K562 (cell line): ENCODE measurements at regions not wholly inside any gene's neighbourhood (a gene's known extent, or its start where the extent isn't known, plus 50 kb on each side); places are given as distances from the start of the nearest gene placed in this dataset.
A peak's percentile ranks its signal among the peaks of the same experiment; 100 is the strongest.

Experiments used
- ATAC-seq: fragments of 200-7000 bp; cut with Tn5 transposase; 3 replicates; pipeline ENCODE4 v1.9.1; 2020; ENCODE audit warnings: moderate library complexity
- BruUV-seq: library from RNA; stranded (reverse); fragments of 400-500 nt; replicated peaks from 2 replicates; lab custom pipeline; 2021; lab: Mats Ljungman, UMichigan
- CTCF ChIA-PET: fragments of 300-600 bp; formaldehyde crosslinking; extraction: SDS; loops from one replicate; lab custom pipeline; 2021; ENCODE audit warnings: low intra/inter-chr PET ratio; lab: Yijun Ruan, JAX
- POLR2A ChIA-PET: fragments of 300-600, 350-650 bp; sonication (Branson Sonifier 250); formaldehyde crosslinking; extraction: SDS; loops from one replicate; lab custom pipeline; 2021; ENCODE audit warnings: antibody characterized with exemption, inconsistent platforms; lab: Yijun Ruan, JAX
- DNase-seq, 4 experiments: peaks; one replicate each; pipeline versions ENCODE4 v3.0.0 to v3.0.0-alpha.2; 2011 to 2018; ENCODE audit warnings: low spot score in 3 of 4, mixed read lengths in 3 of 4; ENCODE audit errors: extremely low read depth in 1 of 4
- FAIRE-seq: peaks from 2 replicates; lab custom pipeline; 2011; peaks lifted over from hg19 to GRCh38; lab: Jason Lieb, UNC
- H2AFZ ChIP-seq: 2 replicates; pipeline ENCODE4 v1.6.0; 2011; ENCODE audit warnings: low read depth, low read length, control low read depth, inconsistent platforms
- H3K27ac ChIP-seq: fragments of 200-600 bp; 3 replicates; pipeline ENCODE4 v1.8.0; 2011; ENCODE audit warnings: low read depth, mild to moderate bottlenecking, control low read depth, inconsistent platforms, low read length, moderate library complexity, mixed read lengths; ENCODE audit errors: extremely low read depth
- H3K27me3 ChIP-seq, 2 experiments: fragments of 300-600 bp in 1 of 2; 2 replicates in 1 of 2; 3 replicates in 1 of 2; pipeline versions ENCODE4 v1.6.0 to v1.8.0; 2011; ENCODE audit warnings: inconsistent platforms in 2 of 2, low read length in 2 of 2, mild to moderate bottlenecking in 1 of 2, mixed read lengths in 1 of 2, moderate library complexity in 1 of 2; ENCODE audit not compliant: control insufficient read depth in 2 of 2, insufficient read depth in 2 of 2
- H3K36me3 ChIP-seq: fragments of 300-600 bp; 3 replicates; pipeline ENCODE4 v1.8.0; 2011; ENCODE audit warnings: mild to moderate bottlenecking, low read length, inconsistent platforms; ENCODE audit not compliant: control insufficient read depth, insufficient read depth
- H3K4me1 ChIP-seq, 2 experiments: fragments of 200-600 bp in 1 of 2; replicated peaks in 1 of 2; 2 replicates in 1 of 2; 3 replicates in 1 of 2; pipeline versions ENCODE4 v1.5.1 to v1.8.0; 2011; ENCODE audit warnings: inconsistent platforms in 2 of 2, low read length in 2 of 2, mild to moderate bottlenecking in 1 of 2, mixed read lengths in 1 of 2, moderate library complexity in 1 of 2; ENCODE audit not compliant: control insufficient read depth in 2 of 2, insufficient read depth in 2 of 2
- H3K4me2 ChIP-seq: 2 replicates; pipeline ENCODE4 v1.6.1; 2011; ENCODE audit warnings: low read length, control low read depth, inconsistent platforms, mixed read lengths; ENCODE audit not compliant: insufficient read depth
- H3K4me3 ChIP-seq: fragments of 200-600 bp; sonication (generic), shearing (Covaris generic); 2 replicates; pipeline ENCODE4 v1.5.1; 2016; ENCODE audit warnings: control low read depth, inconsistent platforms
- H3K79me2 ChIP-seq: fragments of 200-600 bp; 3 replicates; pipeline ENCODE4 v1.8.0; 2011; ENCODE audit warnings: low read length, inconsistent platforms; ENCODE audit not compliant: control insufficient read depth, insufficient read depth
- H3K9ac ChIP-seq, 2 experiments: 2 replicates each; pipeline versions ENCODE4 v1.6.0 to v1.6.1; 2011; ENCODE audit warnings: low read depth in 2 of 2, low read length in 2 of 2, control low read depth in 1 of 2, inconsistent platforms in 1 of 2, mild to moderate bottlenecking in 1 of 2, mixed read lengths in 1 of 2; ENCODE audit not compliant: insufficient read depth in 1 of 2
- H3K9me1 ChIP-seq: one replicate; pipeline ENCODE4 v1.6.0; 2011; ENCODE audit warnings: inconsistent platforms, mild to moderate bottlenecking, low read length, moderate library complexity; ENCODE audit not compliant: control insufficient read depth, insufficient read depth
- H3K9me3 ChIP-seq: replicated peaks from 2 replicates; pipeline ENCODE4 v1.5.1; 2011; ENCODE audit warnings: low read depth, low read length, inconsistent platforms; ENCODE audit not compliant: control insufficient read depth, insufficient read depth
- H4K20me1 ChIP-seq: replicated peaks from 2 replicates; pipeline ENCODE4 v1.6.1; 2011; ENCODE audit warnings: low read length, inconsistent platforms, mixed read lengths; ENCODE audit not compliant: control insufficient read depth, insufficient read depth
- BHLHE40 ChIP-seq: IDR thresholded peaks from 2 replicates; pipeline ENCODE4 v1.6.1; 2011; ENCODE audit warnings: low read length, improper control_type of control experiment
- ELK1 ChIP-seq: sonication (generic); formaldehyde crosslinking; IDR thresholded peaks from 2 replicates; pipeline ENCODE4 v1.8.1; 2022; ENCODE audit warnings: missing genetic modification reagents
- NBN ChIP-seq: fragments of 450-650 bp; IDR thresholded peaks from 2 replicates; pipeline ENCODE4 v1.6.1; 2016; ENCODE audit warnings: low read depth, mild to moderate bottlenecking
- RBBP5 ChIP-seq: fragments of 200-600 bp; sonication (generic); IDR thresholded peaks from 2 replicates; pipeline ENCODE4 v1.6.1; 2012; ENCODE audit warnings: borderline replicate concordance, mild to moderate bottlenecking, low read length, control low read depth, inconsistent platforms; ENCODE audit not compliant: insufficient read depth, poor library complexity, severe bottlenecking
- ZKSCAN1 ChIP-seq: fragments of 150-350 bp; IDR thresholded peaks from 2 replicates; pipeline ENCODE4 v1.6.1; 2016; ENCODE audit warnings: low read depth, low read length
- ZNF354B ChIP-seq: fragments of 250-450 bp; sonication (Bioruptor Pico); IDR thresholded peaks from 2 replicates; pipeline ENCODE4 v1.4.0; 2020
- ZNF830 ChIP-seq: fragments of 250-450 bp; sonication (Bioruptor Pico); IDR thresholded peaks from 2 replicates; pipeline ENCODE4 v1.5.0; 2021; ENCODE audit warnings: mild to moderate bottlenecking
- WGBS: fragments of 100-300 bp; shearing (Covaris generic); methylation state at CpG from one replicate; pipeline ENCODE4 v1.1.6; 2016; ENCODE audit warnings: low coverage, mixed read lengths; ENCODE audit not compliant: insufficient coverage; ENCODE audit errors: missing lambda C conversion rate; 5-methylcytosine and 5-hydroxymethylcytosine counted together
- in situ Hi-C: fragments of 300-500 bp; cut with MboI; formaldehyde crosslinking; loops from 4 replicates; pipeline ENCODE4 v1.15.0; 2018; ENCODE audit warnings: inconsistent platforms, mixed read lengths
- intact Hi-C: fragments of 100-400 bp; cut with micrococcal nuclease; formaldehyde crosslinking; loops from 2 replicates; pipeline ENCODE4 v1.14.2; 2022
- TF ChIP-seq, protein P1 (sequence below): sonication (generic); formaldehyde crosslinking; IDR thresholded peaks from 2 replicates; pipeline ENCODE4 v1.8.0; 2022; ENCODE audit warnings: mild to moderate bottlenecking, missing genetic modification reagents, borderline replicate concordance
- TF ChIP-seq, protein P2 (sequence below): fragments of 450-650 bp; formaldehyde crosslinking; IDR thresholded peaks from 2 replicates; pipeline ENCODE4 v1.4.0; 2020; ENCODE audit warnings: mild to moderate bottlenecking, moderate library complexity

GRCh38 chr3:194984622-194985021, 286.3 kb downstream of the XXYLT1 start:
- Histone ChIP-seq H2AFZ (peak overlapping the region; percentile 33; the same call in 1 of the 2 replicates), H3K9ac (no peak overlapping the region), H3K9me1 (no peaks in the 10 kb centered on the region), H3K4me1 (peaks cover 0 to 8% of the 10 kb centered on the region in 2 experiments; a peak in 2 of 5 replicates), H3K9me3 (no peaks in the 10 kb centered on the region), H3K27me3 (peaks cover 22 to 62% of the 10 kb centered on the region in 2 experiments), H3K4me2 (peak overlapping the region; percentile 16; the same call in 1 of the 2 replicates), H3K27ac (no peak overlapping the region), H3K4me3 (no peak overlapping the region), H3K79me2 (no peaks in the 10 kb centered on the region), H4K20me1 (no peaks in the 10 kb centered on the region), H3K36me3 (no peaks in the 10 kb centered on the region)
- ChIA-PET POLR2A (interaction anchor here (0.6 to 1.4 kb wide), 5 partner anchors 8 to 120 kb away, joined by 3 to 5 read pairs (median 3); no protein-coding TSS in a partner anchor), CTCF (no interaction called here)
- intact Hi-C loops = no loop called here
- no peak for ATAC-seq
- FAIRE-seq = no peak
- in situ Hi-C loops = no loop called here
- BruUV-seq = no TSS peak
- no peak for DNase-seq
- WGBS = 5% methylated on average over 9 of the region's 9 CpGs
- no peak for TF ChIP-seq BHLHE40
- no peak for TF ChIP-seq ZKSCAN1
- no peak for TF ChIP-seq ELK1 (CRISPR knock-in tag)
- no peak for TF ChIP-seq RBBP5
- TF ChIP-seq, protein P1, sequence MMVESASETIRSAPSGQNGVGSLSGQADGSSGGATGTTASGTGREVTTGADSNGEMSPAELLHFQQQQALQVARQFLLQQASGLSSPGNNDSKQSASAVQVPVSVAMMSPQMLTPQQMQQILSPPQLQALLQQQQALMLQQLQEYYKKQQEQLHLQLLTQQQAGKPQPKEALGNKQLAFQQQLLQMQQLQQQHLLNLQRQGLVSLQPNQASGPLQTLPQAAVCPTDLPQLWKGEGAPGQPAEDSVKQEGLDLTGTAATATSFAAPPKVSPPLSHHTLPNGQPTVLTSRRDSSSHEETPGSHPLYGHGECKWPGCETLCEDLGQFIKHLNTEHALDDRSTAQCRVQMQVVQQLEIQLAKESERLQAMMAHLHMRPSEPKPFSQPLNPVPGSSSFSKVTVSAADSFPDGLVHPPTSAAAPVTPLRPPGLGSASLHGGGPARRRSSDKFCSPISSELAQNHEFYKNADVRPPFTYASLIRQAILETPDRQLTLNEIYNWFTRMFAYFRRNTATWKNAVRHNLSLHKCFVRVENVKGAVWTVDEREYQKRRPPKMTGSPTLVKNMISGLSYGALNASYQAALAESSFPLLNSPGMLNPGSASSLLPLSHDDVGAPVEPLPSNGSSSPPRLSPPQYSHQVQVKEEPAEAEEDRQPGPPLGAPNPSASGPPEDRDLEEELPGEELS (CRISPR knock-in tag) = no peak
- no peak for TF ChIP-seq ZNF354B (CRISPR knock-in tag)
- TF ChIP-seq, protein P2, sequence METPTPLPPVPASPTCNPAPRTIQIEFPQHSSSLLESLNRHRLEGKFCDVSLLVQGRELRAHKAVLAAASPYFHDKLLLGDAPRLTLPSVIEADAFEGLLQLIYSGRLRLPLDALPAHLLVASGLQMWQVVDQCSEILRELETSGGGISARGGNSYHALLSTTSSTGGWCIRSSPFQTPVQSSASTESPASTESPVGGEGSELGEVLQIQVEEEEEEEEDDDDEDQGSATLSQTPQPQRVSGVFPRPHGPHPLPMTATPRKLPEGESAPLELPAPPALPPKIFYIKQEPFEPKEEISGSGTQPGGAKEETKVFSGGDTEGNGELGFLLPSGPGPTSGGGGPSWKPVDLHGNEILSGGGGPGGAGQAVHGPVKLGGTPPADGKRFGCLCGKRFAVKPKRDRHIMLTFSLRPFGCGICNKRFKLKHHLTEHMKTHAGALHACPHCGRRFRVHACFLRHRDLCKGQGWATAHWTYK (CRISPR knock-in tag) = no peak
- TF ChIP-seq NBN = no peak
- no peak for TF ChIP-seq ZNF830 (CRISPR knock-in tag)
